ENCODE measurements at regions not wholly inside any gene's neighbourhood (a gene's known extent, or its start where the extent isn't known, plus 50 kb on each side); places are given as distances from the start of the nearest gene placed in this dataset.

DNA sequence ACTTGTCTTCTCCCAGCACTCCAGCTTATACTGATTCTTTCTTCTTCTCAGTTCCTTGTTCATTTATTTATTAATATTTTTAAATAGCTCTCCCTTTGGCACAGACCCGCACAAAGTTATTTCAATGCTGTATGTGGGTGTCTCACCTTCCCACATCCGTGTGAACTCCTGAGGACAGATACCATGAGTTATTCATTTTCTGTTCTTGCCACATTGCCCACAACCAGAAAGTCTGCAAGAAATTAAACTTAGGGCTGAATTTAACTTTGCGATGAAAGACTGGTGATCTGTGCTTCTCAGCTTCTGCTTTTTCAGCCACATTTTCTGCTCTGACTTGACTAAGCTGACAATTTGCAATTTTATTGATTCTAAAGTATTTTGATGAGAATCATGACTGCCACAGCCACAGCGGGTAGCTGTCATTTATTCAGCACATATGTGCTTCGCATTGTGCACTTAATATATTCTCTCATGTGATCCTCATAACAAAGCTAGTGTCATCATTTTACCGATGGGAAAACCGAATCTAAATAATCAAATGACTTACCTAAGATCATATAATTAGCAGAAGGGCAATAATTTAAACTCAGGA is 569.8 kb downstream of the EDEM1 start:
- TF ChIP-seq POLR2AphosphoS5 (IDR thresholded peaks at IDR 0.05) (no peak), POLR2A (IDR thresholded peaks at IDR 0.05) (no peak)
- TF ChIP-seq, protein P1, sequence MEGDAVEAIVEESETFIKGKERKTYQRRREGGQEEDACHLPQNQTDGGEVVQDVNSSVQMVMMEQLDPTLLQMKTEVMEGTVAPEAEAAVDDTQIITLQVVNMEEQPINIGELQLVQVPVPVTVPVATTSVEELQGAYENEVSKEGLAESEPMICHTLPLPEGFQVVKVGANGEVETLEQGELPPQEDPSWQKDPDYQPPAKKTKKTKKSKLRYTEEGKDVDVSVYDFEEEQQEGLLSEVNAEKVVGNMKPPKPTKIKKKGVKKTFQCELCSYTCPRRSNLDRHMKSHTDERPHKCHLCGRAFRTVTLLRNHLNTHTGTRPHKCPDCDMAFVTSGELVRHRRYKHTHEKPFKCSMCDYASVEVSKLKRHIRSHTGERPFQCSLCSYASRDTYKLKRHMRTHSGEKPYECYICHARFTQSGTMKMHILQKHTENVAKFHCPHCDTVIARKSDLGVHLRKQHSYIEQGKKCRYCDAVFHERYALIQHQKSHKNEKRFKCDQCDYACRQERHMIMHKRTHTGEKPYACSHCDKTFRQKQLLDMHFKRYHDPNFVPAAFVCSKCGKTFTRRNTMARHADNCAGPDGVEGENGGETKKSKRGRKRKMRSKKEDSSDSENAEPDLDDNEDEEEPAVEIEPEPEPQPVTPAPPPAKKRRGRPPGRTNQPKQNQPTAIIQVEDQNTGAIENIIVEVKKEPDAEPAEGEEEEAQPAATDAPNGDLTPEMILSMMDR (IDR thresholded peaks at IDR 0.05) = no peak
- Histone ChIP-seq H3K4me3 (no peak overlapping the region), H3K4me1 (no peaks in the 10 kb centered on the region), H3K27ac (no peak overlapping the region), H3K27me3 (no peaks in the 10 kb centered on the region), H3K36me3 (no peaks in the 10 kb centered on the region), H3K9me3 (no peaks in the 10 kb centered on the region)
- intact Hi-C loops (cut with DNase I; ENCODE audit: low total_unique reads) = no loop called here
- no peak for DNase-seq (ENCODE audit: low spot score in 2 of 2)

DNA sequence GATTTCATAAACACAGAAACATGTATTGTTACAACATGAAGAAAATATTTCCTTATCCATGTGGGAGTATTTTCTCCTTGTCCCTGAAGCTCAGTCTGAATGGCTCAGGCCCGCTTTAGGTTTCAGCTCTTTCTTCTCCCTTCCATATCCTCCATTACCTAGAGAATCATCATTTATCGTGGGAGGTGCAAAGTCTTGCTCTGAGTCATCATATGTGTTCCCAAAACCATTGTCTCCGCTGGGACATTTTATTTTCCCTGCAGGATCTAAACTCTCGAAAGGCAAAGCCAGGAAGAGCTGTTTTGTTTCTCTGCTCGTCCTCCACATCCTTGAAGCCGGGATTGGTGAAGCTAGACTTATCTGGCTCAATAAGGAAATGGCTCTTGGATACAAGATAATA is 571.2 kb downstream of the EDEM1 start:
- TF ChIP-seq POLR2AphosphoS5 (IDR thresholded peaks at IDR 0.05) (no peak), POLR2A (IDR thresholded peaks at IDR 0.05) (no peak)
- TF ChIP-seq, protein P1 (IDR thresholded peaks at IDR 0.05) = no peak
- H3K27ac ChIP-seq = no peak overlapping the region
- H3K4me3 ChIP-seq = no peak overlapping the region

DNA sequence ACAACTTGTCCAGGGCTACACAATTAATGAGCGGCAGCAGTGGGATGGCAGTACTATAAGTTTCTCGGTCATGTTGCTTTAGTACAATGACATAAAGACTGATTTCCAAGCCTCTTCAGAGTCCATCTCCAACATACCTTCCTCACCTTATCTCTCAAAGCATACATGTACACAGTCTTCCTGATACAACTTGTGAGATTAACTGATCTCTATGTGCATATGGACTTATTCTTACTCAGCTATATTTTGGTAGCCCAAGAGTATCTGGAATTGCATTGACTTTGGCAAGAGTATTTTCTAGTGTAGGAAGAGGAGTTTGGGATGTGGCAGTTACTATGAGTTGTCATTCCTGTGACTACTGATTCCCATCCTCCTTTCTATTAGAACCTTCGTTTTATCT is 575.0 kb downstream of the EDEM1 start:
- intact Hi-C loops (cut with DNase I; ENCODE audit: low total_unique reads) = no loop called here
- no peak for TF ChIP-seq POLR2AphosphoS5 (IDR thresholded peaks at IDR 0.05)
- no peak for TF ChIP-seq POLR2A (IDR thresholded peaks at IDR 0.05)
- TF ChIP-seq, protein P1 (IDR thresholded peaks at IDR 0.05) = no peak
- no peak for DNase-seq (ENCODE audit: low spot score in 2 of 2)
- no peak overlapping the region for H3K27ac ChIP-seq
- H3K9me3 ChIP-seq = no peaks in the 10 kb centered on the region
- H3K36me3 ChIP-seq = no peaks in the 10 kb centered on the region
- H3K27me3 ChIP-seq = no peaks in the 10 kb centered on the region
- no peak overlapping the region for H3K4me3 ChIP-seq
- no peaks in the 10 kb centered on the region for H3K4me1 ChIP-seq

More for the DNA sequence above, 571.2 kb downstream of the EDEM1 start:
- DNase-seq (ENCODE audit: low spot score in 2 of 2) = no peak
- Histone ChIP-seq H3K36me3 (no peaks in the 10 kb centered on the region), H3K9me3 (no peaks in the 10 kb centered on the region), H3K4me1 (no peaks in the 10 kb centered on the region), H3K27me3 (no peaks in the 10 kb centered on the region)
- intact Hi-C loops (cut with DNase I; ENCODE audit: low total_unique reads) = no loop called here

DNA sequence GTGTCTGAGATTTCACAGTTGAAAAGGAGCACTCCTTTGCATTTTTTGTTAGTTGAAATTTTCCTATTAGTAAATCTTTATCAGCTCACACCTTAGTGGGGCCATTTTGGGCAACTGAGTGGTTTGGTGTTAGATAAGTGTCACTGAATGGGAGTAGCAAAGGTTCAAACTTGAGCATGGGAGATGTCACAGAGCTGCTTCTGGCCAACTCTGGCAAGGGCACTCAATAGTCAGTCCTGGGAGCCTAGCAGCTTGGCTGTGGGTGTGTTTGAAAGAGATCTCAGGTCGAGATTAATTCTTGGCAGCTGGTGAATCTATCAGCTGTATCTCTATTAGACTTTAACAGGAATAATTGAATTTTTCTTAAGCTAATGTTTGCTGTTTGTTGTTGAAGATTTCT is 579.3 kb downstream of the EDEM1 start:
- intact Hi-C loops (cut with DNase I; ENCODE audit: low total_unique reads) = no loop called here
- Histone ChIP-seq H3K27me3 (no peaks in the 10 kb centered on the region), H3K4me3 (no peak overlapping the region), H3K9me3 (no peaks in the 10 kb centered on the region), H3K27ac (no peak overlapping the region), H3K4me1 (no peaks in the 10 kb centered on the region), H3K36me3 (no peaks in the 10 kb centered on the region)
- TF ChIP-seq, protein P1 (IDR thresholded peaks at IDR 0.05) = no peak
- no peak for TF ChIP-seq POLR2A (IDR thresholded peaks at IDR 0.05)
- no peak for TF ChIP-seq POLR2AphosphoS5 (IDR thresholded peaks at IDR 0.05)
- DNase-seq (ENCODE audit: low spot score in 2 of 2) = no peak

DNA sequence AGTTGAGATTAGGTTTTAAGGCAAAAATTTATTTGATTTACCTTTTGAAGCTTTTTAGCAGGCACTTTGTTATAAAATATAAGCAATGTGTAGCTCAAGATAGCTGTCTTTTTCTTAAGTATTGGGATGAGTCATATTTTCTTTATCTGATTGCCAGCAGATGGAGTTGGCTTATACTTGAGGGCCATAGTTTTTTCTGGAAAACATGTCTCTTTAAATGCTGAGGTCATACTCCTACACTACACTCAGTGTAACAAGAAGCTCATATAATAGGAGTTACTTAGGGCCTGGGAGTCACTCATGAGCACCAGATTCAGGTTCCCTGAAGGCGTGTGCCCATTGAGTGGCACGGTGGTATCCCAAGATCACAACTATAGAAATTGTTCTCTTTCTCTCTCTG is 579.8 kb downstream of the EDEM1 start:
- H3K4me3 ChIP-seq = no peak overlapping the region
- no peaks in the 10 kb centered on the region for H3K27me3 ChIP-seq
- intact Hi-C loops (cut with DNase I; ENCODE audit: low total_unique reads) = no loop called here
- H3K9me3 ChIP-seq = no peaks in the 10 kb centered on the region
- no peaks in the 10 kb centered on the region for H3K36me3 ChIP-seq
- no peak overlapping the region for H3K27ac ChIP-seq
- no peaks in the 10 kb centered on the region for H3K4me1 ChIP-seq
- TF ChIP-seq POLR2A (IDR thresholded peaks at IDR 0.05) (no peak), POLR2AphosphoS5 (IDR thresholded peaks at IDR 0.05) (no peak)
- TF ChIP-seq, protein P1 (IDR thresholded peaks at IDR 0.05) = no peak
- DNase-seq (ENCODE audit: low spot score in 2 of 2) = no peak
